ENCODE measurements at regions not wholly inside any gene's neighbourhood (a gene's known extent, or its start where the extent isn't known, plus 50 kb on each side); places are given as distances from the start of the nearest gene placed in this dataset.

DNA sequence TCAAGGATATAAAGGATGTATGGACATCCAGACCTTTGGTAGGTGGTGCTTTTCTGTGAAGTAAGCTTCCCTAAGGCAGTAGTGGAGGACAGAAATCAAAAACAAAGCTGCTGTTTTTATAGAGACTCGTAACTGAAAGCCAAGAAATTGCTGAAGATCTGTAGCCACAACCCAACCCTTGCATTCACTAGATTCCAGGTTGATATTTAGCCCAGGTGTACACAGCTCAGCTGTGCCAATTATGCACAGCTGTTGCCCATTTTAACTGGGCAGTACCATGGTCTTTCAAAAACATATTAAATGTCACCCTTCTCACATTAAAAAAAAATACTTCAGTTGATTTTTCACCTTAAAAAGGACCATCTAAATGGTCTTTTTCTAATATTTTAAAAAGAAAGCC is 75.8 kb downstream of the CNTN3 start:
- no peak for TF ChIP-seq EZH2 (IDR thresholded peaks at IDR 0.05; ENCODE audit: borderline replicate concordance, insufficient read depth, low read length, poor library complexity, severe bottlenecking)
- TF ChIP-seq, protein P1, sequence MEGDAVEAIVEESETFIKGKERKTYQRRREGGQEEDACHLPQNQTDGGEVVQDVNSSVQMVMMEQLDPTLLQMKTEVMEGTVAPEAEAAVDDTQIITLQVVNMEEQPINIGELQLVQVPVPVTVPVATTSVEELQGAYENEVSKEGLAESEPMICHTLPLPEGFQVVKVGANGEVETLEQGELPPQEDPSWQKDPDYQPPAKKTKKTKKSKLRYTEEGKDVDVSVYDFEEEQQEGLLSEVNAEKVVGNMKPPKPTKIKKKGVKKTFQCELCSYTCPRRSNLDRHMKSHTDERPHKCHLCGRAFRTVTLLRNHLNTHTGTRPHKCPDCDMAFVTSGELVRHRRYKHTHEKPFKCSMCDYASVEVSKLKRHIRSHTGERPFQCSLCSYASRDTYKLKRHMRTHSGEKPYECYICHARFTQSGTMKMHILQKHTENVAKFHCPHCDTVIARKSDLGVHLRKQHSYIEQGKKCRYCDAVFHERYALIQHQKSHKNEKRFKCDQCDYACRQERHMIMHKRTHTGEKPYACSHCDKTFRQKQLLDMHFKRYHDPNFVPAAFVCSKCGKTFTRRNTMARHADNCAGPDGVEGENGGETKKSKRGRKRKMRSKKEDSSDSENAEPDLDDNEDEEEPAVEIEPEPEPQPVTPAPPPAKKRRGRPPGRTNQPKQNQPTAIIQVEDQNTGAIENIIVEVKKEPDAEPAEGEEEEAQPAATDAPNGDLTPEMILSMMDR (IDR thresholded peaks at IDR 0.05; ENCODE audit: poor library complexity, severe bottlenecking) = no peak
- TF ChIP-seq SMC3 (conservative IDR thresholded peaks at IDR 0.05; ENCODE audit: poor library complexity) = no peak
- no peak for TF ChIP-seq TAF1 (IDR thresholded peaks at IDR 0.05; ENCODE audit: low read depth)
- TF ChIP-seq, protein P2, sequence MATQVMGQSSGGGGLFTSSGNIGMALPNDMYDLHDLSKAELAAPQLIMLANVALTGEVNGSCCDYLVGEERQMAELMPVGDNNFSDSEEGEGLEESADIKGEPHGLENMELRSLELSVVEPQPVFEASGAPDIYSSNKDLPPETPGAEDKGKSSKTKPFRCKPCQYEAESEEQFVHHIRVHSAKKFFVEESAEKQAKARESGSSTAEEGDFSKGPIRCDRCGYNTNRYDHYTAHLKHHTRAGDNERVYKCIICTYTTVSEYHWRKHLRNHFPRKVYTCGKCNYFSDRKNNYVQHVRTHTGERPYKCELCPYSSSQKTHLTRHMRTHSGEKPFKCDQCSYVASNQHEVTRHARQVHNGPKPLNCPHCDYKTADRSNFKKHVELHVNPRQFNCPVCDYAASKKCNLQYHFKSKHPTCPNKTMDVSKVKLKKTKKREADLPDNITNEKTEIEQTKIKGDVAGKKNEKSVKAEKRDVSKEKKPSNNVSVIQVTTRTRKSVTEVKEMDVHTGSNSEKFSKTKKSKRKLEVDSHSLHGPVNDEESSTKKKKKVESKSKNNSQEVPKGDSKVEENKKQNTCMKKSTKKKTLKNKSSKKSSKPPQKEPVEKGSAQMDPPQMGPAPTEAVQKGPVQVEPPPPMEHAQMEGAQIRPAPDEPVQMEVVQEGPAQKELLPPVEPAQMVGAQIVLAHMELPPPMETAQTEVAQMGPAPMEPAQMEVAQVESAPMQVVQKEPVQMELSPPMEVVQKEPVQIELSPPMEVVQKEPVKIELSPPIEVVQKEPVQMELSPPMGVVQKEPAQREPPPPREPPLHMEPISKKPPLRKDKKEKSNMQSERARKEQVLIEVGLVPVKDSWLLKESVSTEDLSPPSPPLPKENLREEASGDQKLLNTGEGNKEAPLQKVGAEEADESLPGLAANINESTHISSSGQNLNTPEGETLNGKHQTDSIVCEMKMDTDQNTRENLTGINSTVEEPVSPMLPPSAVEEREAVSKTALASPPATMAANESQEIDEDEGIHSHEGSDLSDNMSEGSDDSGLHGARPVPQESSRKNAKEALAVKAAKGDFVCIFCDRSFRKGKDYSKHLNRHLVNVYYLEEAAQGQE (IDR thresholded peaks at IDR 0.05; ENCODE audit: borderline replicate concordance) = no peak
- no peak for TF ChIP-seq EP300 (conservative IDR thresholded peaks at IDR 0.05; ENCODE audit: poor library complexity, severe bottlenecking)
